Tibial artery (tissue), 4 donors: ENCODE measurements at regions not wholly inside any gene's neighbourhood (a gene's known extent, or its start where the extent isn't known, plus 50 kb on each side); places are given as distances from the start of the nearest gene placed in this dataset.

ENCODE experiments used
- DNase-seq, 2 donors: peaks; one replicate each; pipeline ENCODE4 v3.0.0-alpha.2; 2019
- H3K27ac ChIP-seq, 2 donors: fragments of 200-600 bp; sonication (generic) in 1 of 2; 1 replicate in 1 of 2; 2 replicates in 1 of 2; pipeline ENCODE4 v1.5.1; 2018 to 2019; ENCODE audit warnings: mild to moderate bottlenecking in 1 of 2
- H3K27me3 ChIP-seq, 2 donors: fragments of 200-600 bp; sonication (generic) in 1 of 2; one replicate each; pipeline versions ENCODE4 v1.5.1 to v1.6.0; 2016 to 2019
- H3K36me3 ChIP-seq, 3 donors: fragments of 200-600 bp; sonication (generic) in 2 of 3; one replicate each; pipeline ENCODE4 v1.5.1; 2016 to 2019; ENCODE audit warnings: mild to moderate bottlenecking in 2 of 3
- H3K4me1 ChIP-seq, 4 donors: fragments of 200-600 bp; sonication (generic) in 2 of 4; 1 replicate in 3 of 4; 2 replicates in 1 of 4; pipeline ENCODE4 v1.5.1; 2016 to 2019
- H3K4me3 ChIP-seq, 2 donors: fragments of 200-600 bp; sonication (generic) in 1 of 2; 1 replicate in 1 of 2; 2 replicates in 1 of 2; pipeline ENCODE4 v1.5.1; 2018 to 2019; ENCODE audit warnings: mild to moderate bottlenecking in 2 of 2
- H3K9me3 ChIP-seq, 3 donors: fragments of 200-600 bp; sonication (generic) in 1 of 3; one replicate each; pipeline ENCODE4 v1.5.1; 2016 to 2019
- CTCF ChIP-seq, 2 experiments: fragments of 200-600 bp in 1 of 2; fragments of 450-650 bp in 1 of 2; IDR thresholded peaks; one replicate each; pipeline ENCODE4 v1.5.1; 2017 to 2019; ENCODE audit warnings: antibody characterized with exemption in 2 of 2, mild to moderate bottlenecking in 1 of 2, moderate library complexity in 1 of 2
- intact Hi-C: fragments of 100-400 bp; cut with DNase I; formaldehyde crosslinking; loops from one replicate; pipeline ENCODE4 v1.15.0; 2023; ENCODE audit warnings: low total_unique reads

GRCh38 chr20:40808936-40809335, 119.9 kb upstream of the MAFB start:
- Histone ChIP-seq H3K27me3 (peaks cover 0 to 13% of the 10 kb centered on the region in 2 donors), H3K4me3 (no peak overlapping the region), H3K4me1 (no peaks in the 10 kb centered on the region), H3K27ac (no peak overlapping the region), H3K9me3 (no peaks in the 10 kb centered on the region), H3K36me3 (no peaks in the 10 kb centered on the region)
- TF ChIP-seq CTCF (IDR thresholded peaks at IDR 0.05): no peak
- no peak for DNase-seq
- intact Hi-C loops: no loop called here

GRCh38 chr20:40809361-40809760, 120.3 kb upstream of the MAFB start:
- Histone ChIP-seq H3K27ac (no peak overlapping the region), H3K36me3 (no peaks in the 10 kb centered on the region), H3K27me3 (peaks cover 0 to 13% of the 10 kb centered on the region in 2 donors), H3K4me3 (no peak overlapping the region), H3K4me1 (no peaks in the 10 kb centered on the region), H3K9me3 (no peaks in the 10 kb centered on the region)
- intact Hi-C loops: no loop called here
- no peak for TF ChIP-seq CTCF (IDR thresholded peaks at IDR 0.05)
- no peak for DNase-seq

- no peaks in the 10 kb centered on the region for H3K9me3 ChIP-seq
- no peak overlapping the region for H3K27ac ChIP-seq
- no peak for DNase-seq
- no peak overlapping the region for H3K4me3 ChIP-seq
- no peaks in the 10 kb centered on the region for H3K36me3 ChIP-seq
- no peaks in the 10 kb centered on the region for H3K4me1 ChIP-seq
- intact Hi-C loops: no loop called here
- TF ChIP-seq CTCF (IDR thresholded peaks at IDR 0.05): no peak
- H3K27me3 ChIP-seq: peaks cover 0 to 6% of the 10 kb centered on the region in 2 donors
These were observed 121.4 kb upstream of the MAFB start for GRCh38 chr20:40810332-40811000.

GRCh38 chr20:40811004-40811403, 122.0 kb upstream of the MAFB start:
- Histone ChIP-seq H3K4me1 (no peaks in the 10 kb centered on the region), H3K9me3 (no peaks in the 10 kb centered on the region), H3K27me3 (peaks cover 0 to 6% of the 10 kb centered on the region in 2 donors), H3K27ac (no peak overlapping the region), H3K36me3 (no peaks in the 10 kb centered on the region), H3K4me3 (no peak overlapping the region)
- intact Hi-C loops: no loop called here
- no peak for DNase-seq
- TF ChIP-seq CTCF (IDR thresholded peaks at IDR 0.05): no peak

- intact Hi-C loops: no loop called here
- TF ChIP-seq CTCF (IDR thresholded peaks at IDR 0.05): no peak
- no peaks in the 10 kb centered on the region for H3K4me1 ChIP-seq
- H3K27me3 ChIP-seq: peaks cover 0 to 6% of the 10 kb centered on the region in 2 donors
- no peak for DNase-seq
- no peaks in the 10 kb centered on the region for H3K36me3 ChIP-seq
- H3K4me3 ChIP-seq: no peak overlapping the region
- H3K9me3 ChIP-seq: no peaks in the 10 kb centered on the region
- no peak overlapping the region for H3K27ac ChIP-seq
These were observed 122.8 kb upstream of the MAFB start for GRCh38 chr20:40811660-40812414.
